ENCODE measurements at regions not wholly inside any gene's neighbourhood (a gene's known extent, or its start where the extent isn't known, plus 50 kb on each side); places are given as distances from the start of the nearest gene placed in this dataset.

DNA sequence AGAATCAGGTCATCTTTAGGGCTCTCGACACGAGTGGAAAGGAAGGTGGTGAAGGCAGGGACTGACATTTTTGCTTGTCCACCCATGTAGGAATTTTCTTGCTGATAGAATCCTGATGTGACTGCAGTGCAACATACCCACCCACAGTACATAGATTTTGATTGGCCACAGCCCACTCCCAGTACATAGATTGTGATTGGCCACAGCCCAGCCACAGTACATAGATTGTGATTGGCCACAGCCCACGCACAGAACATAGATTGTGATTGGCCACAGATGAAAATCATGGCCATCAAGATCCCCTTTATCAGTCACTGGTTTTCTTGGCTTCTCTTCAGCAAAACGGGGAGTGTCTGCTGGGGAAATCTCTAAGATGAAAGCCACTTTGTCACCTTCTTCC lies 1041.5 kb downstream of the AACS start:
- DNase-seq (ENCODE audit: low read depth): no peak
- H3K4me3 ChIP-seq (ENCODE audit: low read depth, low read length): no peak overlapping the region
- TF ChIP-seq, protein P1, sequence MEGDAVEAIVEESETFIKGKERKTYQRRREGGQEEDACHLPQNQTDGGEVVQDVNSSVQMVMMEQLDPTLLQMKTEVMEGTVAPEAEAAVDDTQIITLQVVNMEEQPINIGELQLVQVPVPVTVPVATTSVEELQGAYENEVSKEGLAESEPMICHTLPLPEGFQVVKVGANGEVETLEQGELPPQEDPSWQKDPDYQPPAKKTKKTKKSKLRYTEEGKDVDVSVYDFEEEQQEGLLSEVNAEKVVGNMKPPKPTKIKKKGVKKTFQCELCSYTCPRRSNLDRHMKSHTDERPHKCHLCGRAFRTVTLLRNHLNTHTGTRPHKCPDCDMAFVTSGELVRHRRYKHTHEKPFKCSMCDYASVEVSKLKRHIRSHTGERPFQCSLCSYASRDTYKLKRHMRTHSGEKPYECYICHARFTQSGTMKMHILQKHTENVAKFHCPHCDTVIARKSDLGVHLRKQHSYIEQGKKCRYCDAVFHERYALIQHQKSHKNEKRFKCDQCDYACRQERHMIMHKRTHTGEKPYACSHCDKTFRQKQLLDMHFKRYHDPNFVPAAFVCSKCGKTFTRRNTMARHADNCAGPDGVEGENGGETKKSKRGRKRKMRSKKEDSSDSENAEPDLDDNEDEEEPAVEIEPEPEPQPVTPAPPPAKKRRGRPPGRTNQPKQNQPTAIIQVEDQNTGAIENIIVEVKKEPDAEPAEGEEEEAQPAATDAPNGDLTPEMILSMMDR (conservative IDR thresholded peaks at IDR 0.05; ENCODE audit: low read depth, low read length): no peak

- TF ChIP-seq, protein P1 (conservative IDR thresholded peaks at IDR 0.05; ENCODE audit: low read depth, low read length): no peak
- DNase-seq (ENCODE audit: low read depth): no peak
- H3K4me3 ChIP-seq (ENCODE audit: low read depth, low read length): no peak overlapping the region
Measured at GRCh38 chr12:126107659-126108058, 1042.4 kb downstream of the AACS start.

DNA sequence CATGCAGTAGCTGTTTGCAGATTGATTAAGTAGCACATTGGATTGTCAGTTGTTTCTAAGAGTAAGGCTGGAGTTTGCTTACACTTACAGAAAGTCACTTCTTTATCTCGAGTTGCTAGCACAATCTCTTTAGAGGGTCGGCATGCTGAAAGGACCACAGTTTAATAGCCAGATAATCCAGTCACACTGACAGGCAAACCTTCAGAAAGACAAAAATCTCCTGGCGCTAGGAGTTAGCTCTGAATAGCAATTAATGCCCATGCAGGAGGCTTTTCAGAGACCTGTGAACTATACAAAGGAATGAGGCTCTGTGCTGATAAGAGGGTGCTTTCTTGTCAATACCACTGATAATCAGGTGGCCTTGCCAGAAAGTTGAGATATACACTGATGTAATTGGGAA lies 1043.0 kb downstream of the AACS start:
- H3K4me3 ChIP-seq (ENCODE audit: low read depth, low read length): no peak overlapping the region
- TF ChIP-seq, protein P1 (conservative IDR thresholded peaks at IDR 0.05; ENCODE audit: low read depth, low read length): no peak
- no peak for DNase-seq (ENCODE audit: low read depth)

GRCh38 chr12:126112141-126112540 lies 1046.9 kb downstream of the AACS start:
- DNase-seq (ENCODE audit: low read depth): no peak
- H3K4me3 ChIP-seq (ENCODE audit: low read depth, low read length): no peak overlapping the region
- TF ChIP-seq, protein P1 (conservative IDR thresholded peaks at IDR 0.05; ENCODE audit: low read depth, low read length): no peak

DNA sequence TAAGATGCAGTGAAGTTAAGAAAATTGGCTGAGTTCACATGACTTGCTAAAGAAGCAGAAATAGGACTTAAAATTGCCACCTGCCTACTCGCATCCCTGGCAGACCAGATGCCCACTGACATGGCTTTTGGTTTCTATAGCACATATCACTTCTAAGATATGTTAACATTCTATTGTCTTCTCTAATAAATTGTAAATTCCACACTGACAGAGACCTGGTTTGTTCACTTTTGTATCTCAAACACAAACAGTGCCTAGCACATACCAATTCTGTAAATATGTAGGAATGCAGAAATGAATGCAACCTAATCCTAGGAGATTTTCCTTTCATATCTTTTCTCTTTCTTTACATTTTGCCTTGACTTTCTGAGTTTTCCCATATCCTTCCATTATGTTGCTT lies 1047.6 kb downstream of the AACS start:
- TF ChIP-seq, protein P1 (conservative IDR thresholded peaks at IDR 0.05; ENCODE audit: low read depth, low read length): no peak
- no peak overlapping the region for H3K4me3 ChIP-seq (ENCODE audit: low read depth, low read length)
- no peak for DNase-seq (ENCODE audit: low read depth)

DNA sequence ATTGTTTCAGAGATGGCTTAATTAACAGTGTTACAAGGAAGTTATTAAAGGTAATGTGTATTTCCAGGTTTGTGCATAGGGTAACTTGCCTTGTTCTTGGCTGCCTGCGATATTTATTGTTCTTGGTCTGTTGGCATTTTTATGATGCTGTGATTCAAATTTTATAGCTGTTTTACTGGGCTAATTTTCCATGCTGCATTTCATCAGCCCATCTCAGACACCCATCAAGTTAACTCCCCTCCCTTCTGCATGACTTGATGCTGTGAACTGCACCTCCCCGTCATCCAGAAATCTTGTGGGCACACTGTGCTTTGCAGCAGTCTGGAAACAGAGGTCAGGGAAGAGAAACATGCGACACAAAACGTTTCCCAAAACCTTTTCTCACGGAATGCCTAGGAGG lies 1049.2 kb downstream of the AACS start:
- DNase-seq (ENCODE audit: low read depth): no peak
- H3K4me3 ChIP-seq (ENCODE audit: low read depth, low read length): no peak overlapping the region
- TF ChIP-seq, protein P1 (conservative IDR thresholded peaks at IDR 0.05; ENCODE audit: low read depth, low read length): no peak

GRCh38 chr12:126117502-126117901 lies 1052.3 kb downstream of the AACS start:
- TF ChIP-seq, protein P1 (conservative IDR thresholded peaks at IDR 0.05; ENCODE audit: low read depth, low read length): no peak
- no peak for DNase-seq (ENCODE audit: low read depth)
- H3K4me3 ChIP-seq (ENCODE audit: low read depth, low read length): no peak overlapping the region
